BLaER1 treated with 17β-estradiol and CSF1 and Interleukin-3, amounts not matched to agents 10 nM and 100 nM (cell line): ENCODE measurements at regions not wholly inside any gene's neighbourhood (a gene's known extent, or its start where the extent isn't known, plus 50 kb on each side); places are given as distances from the start of the nearest gene placed in this dataset.
A peak's percentile ranks its signal among the peaks of the same experiment; 100 is the strongest.

Experiments used
- H3K27ac ChIP-seq, 11 experiments: shearing (Covaris generic); formaldehyde crosslinking; 2 replicates each; pipeline ENCODE4 v1.8.1; 2022
- H3K27me3 ChIP-seq, 11 experiments: shearing (Covaris generic); formaldehyde crosslinking; 2 replicates each; pipeline ENCODE4 v1.8.1; 2022
- H3K36me3 ChIP-seq, 11 experiments: shearing (Covaris generic); formaldehyde crosslinking; 2 replicates each; pipeline ENCODE4 v1.8.1; 2022
- H3K4me1 ChIP-seq, 10 experiments: shearing (Covaris generic); formaldehyde crosslinking; 2 replicates each; pipeline ENCODE4 v1.8.1; 2022
- H3K4me2 ChIP-seq, 11 experiments: shearing (Covaris generic); formaldehyde crosslinking; 2 replicates each; pipeline ENCODE4 v1.8.1; 2022
- H3K4me3 ChIP-seq, 10 experiments: shearing (Covaris generic); formaldehyde crosslinking; 2 replicates each; pipeline ENCODE4 v1.8.1; 2022
- H3K9ac ChIP-seq, 11 experiments: shearing (Covaris generic); formaldehyde crosslinking; 2 replicates each; pipeline ENCODE4 v1.8.1; 2022
- H3K9me3 ChIP-seq, 11 experiments: shearing (Covaris generic); formaldehyde crosslinking; replicated peaks in 1 of 11; 2 replicates each; pipeline ENCODE4 v1.8.1; 2022
- H4K20me1 ChIP-seq, 11 experiments: shearing (Covaris generic); formaldehyde crosslinking; 2 replicates each; pipeline ENCODE4 v1.8.1; 2022
- Cebpa-rat ChIP-seq, 11 experiments: shearing (Covaris generic); IDR thresholded peaks; 2 replicates each; pipeline ENCODE4 v1.8.1; 2022

GRCh38 chr10:131846240-131847101, 54.3 kb upstream of the PPP2R2D start:
- no peak for TF ChIP-seq Cebpa-rat (IDR thresholded peaks at IDR 0.05)
- H3K27ac ChIP-seq = no peak overlapping the region
- no peaks in the 10 kb centered on the region for H3K9me3 ChIP-seq
- H4K20me1 ChIP-seq = peaks cover 0 to 18% (median 0%) of the 10 kb centered on the region in 11 experiments; a peak in 3 of 22 replicates
- H3K4me1 ChIP-seq = peaks cover 1 to 27% (median 14%) of the 10 kb centered on the region in 10 experiments; a peak in 17 of 20 replicates
- no peaks in the 10 kb centered on the region for H3K27me3 ChIP-seq
- peak overlapping the region in 7 of 11 experiments; percentile 16 to 47 (median 31); a peak in 10 of 22 replicates for H3K4me2 ChIP-seq
- no peak overlapping the region for H3K4me3 ChIP-seq
- H3K36me3 ChIP-seq = no peaks in the 10 kb centered on the region
- H3K9ac ChIP-seq = no peak overlapping the region

DNA sequence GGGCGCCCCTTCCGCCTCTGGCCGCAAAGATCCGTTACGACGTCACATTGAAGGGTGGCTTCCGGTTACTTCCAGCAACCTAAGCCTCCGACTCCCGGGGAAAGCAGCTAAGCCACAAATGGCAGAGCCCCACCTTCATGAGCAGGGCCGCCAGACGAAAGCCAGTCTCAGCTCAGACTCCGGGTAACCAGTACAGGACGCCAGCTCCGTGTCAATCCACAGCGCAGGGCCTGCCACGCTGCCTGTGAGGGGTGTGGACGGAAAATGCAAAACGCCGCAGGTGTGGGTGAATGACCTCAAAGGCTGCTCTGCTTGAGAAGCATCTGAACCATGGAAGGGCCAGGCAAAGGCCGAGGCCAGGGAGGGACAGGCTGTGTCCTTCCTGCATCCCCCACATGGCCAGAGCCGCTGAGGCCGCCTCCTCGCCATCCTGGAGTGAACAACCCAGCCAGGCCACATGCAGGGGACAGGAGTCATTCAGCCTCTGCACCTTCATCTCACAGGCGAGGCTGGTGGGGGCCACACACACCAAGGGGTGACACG, 53.5 kb upstream of the PPP2R2D start:
- Histone ChIP-seq H3K4me3 (no peak overlapping the region), H3K9me3 (no peaks in the 10 kb centered on the region), H4K20me1 (peaks cover 0 to 18% (median 0%) of the 10 kb centered on the region in 11 experiments; a peak in 3 of 22 replicates), H3K27me3 (no peaks in the 10 kb centered on the region), H3K36me3 (no peaks in the 10 kb centered on the region), H3K4me2 (no peak overlapping the region), H3K27ac (no peak overlapping the region), H3K9ac (no peak overlapping the region), H3K4me1 (peaks cover 0 to 19% (median 8%) of the 10 kb centered on the region in 10 experiments; a peak in 10 of 20 replicates)
- TF ChIP-seq Cebpa-rat (IDR thresholded peaks at IDR 0.05) = no peak

DNA sequence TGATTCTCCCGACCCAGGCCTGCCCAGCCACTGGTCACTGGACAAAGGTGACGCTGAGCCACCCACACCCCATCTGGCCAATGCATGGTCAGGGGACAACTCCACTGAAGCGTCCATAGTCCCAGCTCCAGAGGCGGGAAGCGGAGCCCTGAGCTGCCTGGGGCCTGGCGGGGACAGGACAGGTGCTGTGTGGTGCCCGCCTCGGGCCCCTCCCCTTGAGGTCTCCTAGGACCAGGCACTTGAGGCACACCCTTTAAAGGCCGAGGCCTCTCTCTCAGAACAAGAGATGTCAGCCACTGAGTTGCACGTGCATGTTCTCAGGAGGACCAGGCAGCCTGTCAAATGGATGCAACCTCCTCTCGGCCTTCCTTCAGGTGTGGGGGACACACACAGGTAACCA, 52.5 kb upstream of the PPP2R2D start:
- Histone ChIP-seq H3K27ac (no peak overlapping the region), H3K27me3 (no peaks in the 10 kb centered on the region), H3K36me3 (no peaks in the 10 kb centered on the region), H3K4me2 (no peak overlapping the region), H3K4me1 (peaks cover 0 to 19% (median 8%) of the 10 kb centered on the region in 10 experiments; a peak in 10 of 20 replicates), H3K4me3 (no peak overlapping the region), H4K20me1 (peaks cover 0 to 18% (median 0%) of the 10 kb centered on the region in 11 experiments; a peak in 3 of 22 replicates), H3K9me3 (no peaks in the 10 kb centered on the region), H3K9ac (no peak overlapping the region)
- no peak for TF ChIP-seq Cebpa-rat (IDR thresholded peaks at IDR 0.05)

DNA sequence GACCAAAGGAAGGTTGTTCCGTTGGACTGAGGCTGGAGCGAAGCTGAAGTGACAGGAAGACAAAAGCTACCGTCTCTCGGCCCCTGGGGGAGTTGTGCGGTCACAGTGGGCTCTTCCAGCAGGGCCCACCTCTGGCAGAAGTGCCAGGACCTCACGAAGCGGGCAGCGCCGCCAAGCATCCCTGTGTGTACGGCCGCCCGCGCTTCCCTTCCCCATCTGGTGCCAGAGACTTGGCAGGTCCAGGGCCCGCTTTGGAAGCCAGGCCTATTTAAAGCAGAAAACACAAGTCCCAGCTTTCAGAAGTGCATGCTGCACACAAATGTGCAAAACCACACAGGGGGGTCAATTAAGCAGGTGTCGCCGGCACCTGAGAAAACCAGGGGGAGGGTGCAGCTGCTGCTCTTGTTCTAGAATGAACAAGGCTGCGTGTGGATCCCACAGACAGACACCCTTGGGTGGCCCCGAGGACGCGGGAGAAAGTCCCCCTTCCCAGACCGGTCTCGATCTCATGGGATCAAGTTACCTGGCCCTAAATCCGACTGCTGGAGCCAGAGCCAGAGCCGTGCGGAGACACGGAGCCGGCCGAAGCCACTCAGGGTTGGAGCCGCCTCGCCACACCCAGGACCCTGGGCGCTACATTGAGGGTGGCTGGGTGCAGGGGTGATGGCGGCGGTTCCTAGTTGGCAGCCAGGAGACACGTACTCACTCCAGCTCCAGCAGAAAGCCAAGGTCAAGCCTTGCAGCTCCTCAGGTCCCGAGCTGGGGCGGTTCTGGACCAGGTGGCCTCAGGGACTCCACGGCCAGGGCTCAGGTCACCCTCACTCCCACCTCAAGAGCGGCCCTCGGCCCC, 51.8 kb upstream of the PPP2R2D start:
- H3K4me2 ChIP-seq = no peak overlapping the region
- H3K36me3 ChIP-seq = no peaks in the 10 kb centered on the region
- H3K9ac ChIP-seq = no peak overlapping the region
- TF ChIP-seq Cebpa-rat (IDR thresholded peaks at IDR 0.05) = no peak
- no peaks in the 10 kb centered on the region for H3K27me3 ChIP-seq
- no peak overlapping the region for H3K4me3 ChIP-seq
- no peak overlapping the region for H3K27ac ChIP-seq
- peaks cover 0 to 19% (median 8%) of the 10 kb centered on the region in 10 experiments; a peak in 10 of 20 replicates for H3K4me1 ChIP-seq
- no peaks in the 10 kb centered on the region for H3K9me3 ChIP-seq
- peaks cover 0 to 18% (median 0%) of the 10 kb centered on the region in 11 experiments; a peak in 3 of 22 replicates for H4K20me1 ChIP-seq

- Histone ChIP-seq H3K4me3 (no peak overlapping the region), H4K20me1 (peaks cover 0 to 18% (median 0%) of the 10 kb centered on the region in 11 experiments; a peak in 3 of 22 replicates), H3K36me3 (no peaks in the 10 kb centered on the region)
These were observed 51.0 kb upstream of the PPP2R2D start for GRCh38 chr10:131849591-131850382.

GRCh38 chr10:131850383-131850870, 50.4 kb upstream of the PPP2R2D start:
- H3K9ac ChIP-seq = no peak overlapping the region
- TF ChIP-seq Cebpa-rat (IDR thresholded peaks at IDR 0.05) = no peak
- no peaks in the 10 kb centered on the region for H3K27me3 ChIP-seq

More at GRCh38 chr10:131849591-131850382, 51.0 kb upstream of the PPP2R2D start:
- TF ChIP-seq Cebpa-rat (IDR thresholded peaks at IDR 0.05) = no peak
- H3K4me2 ChIP-seq = no peak overlapping the region
- H3K9ac ChIP-seq = no peak overlapping the region
- H3K4me1 ChIP-seq = peaks cover 0 to 19% (median 8%) of the 10 kb centered on the region in 10 experiments; a peak in 10 of 20 replicates
- H3K27ac ChIP-seq = no peak overlapping the region
- no peaks in the 10 kb centered on the region for H3K9me3 ChIP-seq
- no peaks in the 10 kb centered on the region for H3K27me3 ChIP-seq

More at GRCh38 chr10:131850383-131850870, 50.4 kb upstream of the PPP2R2D start:
- Histone ChIP-seq H3K27ac (no peak overlapping the region; a peak in 1 of 22 replicates), H3K4me3 (no peak overlapping the region), H3K36me3 (no peaks in the 10 kb centered on the region), H3K4me1 (peaks cover 0 to 18% (median 8%) of the 10 kb centered on the region in 10 experiments; a peak in 10 of 20 replicates), H3K9me3 (no peaks in the 10 kb centered on the region), H3K4me2 (no peak overlapping the region), H4K20me1 (peaks cover 0 to 18% (median 0%) of the 10 kb centered on the region in 11 experiments; a peak in 3 of 22 replicates)
